Activated gamma-delta T cell (primary cell): ENCODE measurements at regions not wholly inside any gene's neighbourhood (a gene's known extent, or its start where the extent isn't known, plus 50 kb on each side); places are given as distances from the start of the nearest gene placed in this dataset.

Experiments used
- DNase-seq: peaks from one replicate; lab custom pipeline; 2025; lab: John Stamatoyannopoulos, UW

DNA sequence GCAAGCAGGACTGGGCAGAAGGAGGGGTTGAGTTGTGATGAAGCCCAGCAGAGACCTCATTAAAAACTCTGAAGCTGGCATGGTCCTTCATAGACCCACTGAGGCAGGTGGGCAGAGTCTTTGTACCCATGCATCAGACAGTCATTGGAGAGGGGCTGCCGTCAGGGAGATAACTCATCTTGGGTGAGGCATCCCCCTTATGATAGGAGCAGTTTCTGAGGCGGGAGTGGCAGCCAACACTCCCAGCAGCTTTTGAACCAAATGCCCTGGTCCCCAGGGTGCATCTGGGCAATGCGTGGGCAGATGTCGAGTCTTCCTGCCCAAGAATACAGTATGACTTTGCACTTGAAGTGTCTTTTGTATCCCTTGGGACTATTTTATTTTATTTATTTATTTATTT is 68.1 kb downstream of the HTR5A start:
- no peak for DNase-seq

DNA sequence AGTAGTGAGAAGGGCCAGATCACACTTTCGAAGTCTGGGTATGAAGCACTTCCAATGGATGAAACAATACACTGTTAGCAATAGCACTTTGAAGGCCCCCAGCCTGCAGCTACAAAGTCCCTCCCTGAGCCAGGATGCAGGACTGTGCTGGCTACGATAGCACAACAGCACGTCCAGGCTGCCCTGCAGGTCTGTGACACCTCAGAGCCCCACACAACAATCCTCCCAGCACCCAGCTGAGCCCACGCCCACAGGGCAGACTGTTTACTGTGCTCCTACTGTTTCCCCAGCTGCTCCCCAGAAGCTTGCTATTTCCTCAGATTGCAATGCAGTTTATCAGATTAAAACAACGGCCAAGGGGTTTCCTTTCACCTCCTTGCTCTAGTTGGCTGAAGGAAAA is 71.4 kb downstream of the HTR5A start:
- DNase-seq: no peak

DNA sequence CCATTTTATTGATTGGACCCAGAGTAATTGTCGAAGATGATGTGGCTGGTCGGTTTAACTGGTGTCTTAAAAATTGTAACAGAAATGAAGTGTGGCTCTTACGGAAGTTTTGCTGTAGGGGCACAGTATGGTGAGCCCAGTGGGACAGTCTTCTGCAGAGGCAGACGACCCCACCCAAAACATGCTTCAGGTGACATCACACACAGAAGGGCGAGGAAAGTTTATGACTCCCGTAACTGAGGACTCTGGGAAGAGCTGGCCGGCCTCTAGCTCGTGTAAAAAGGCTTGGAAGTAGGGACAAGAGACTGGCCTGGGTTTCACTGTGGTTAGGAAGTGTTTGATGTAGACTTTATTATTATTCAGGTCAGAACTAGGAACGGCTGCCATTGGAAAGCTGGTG is 73.3 kb downstream of the HTR5A start:
- no peak for DNase-seq

DNA sequence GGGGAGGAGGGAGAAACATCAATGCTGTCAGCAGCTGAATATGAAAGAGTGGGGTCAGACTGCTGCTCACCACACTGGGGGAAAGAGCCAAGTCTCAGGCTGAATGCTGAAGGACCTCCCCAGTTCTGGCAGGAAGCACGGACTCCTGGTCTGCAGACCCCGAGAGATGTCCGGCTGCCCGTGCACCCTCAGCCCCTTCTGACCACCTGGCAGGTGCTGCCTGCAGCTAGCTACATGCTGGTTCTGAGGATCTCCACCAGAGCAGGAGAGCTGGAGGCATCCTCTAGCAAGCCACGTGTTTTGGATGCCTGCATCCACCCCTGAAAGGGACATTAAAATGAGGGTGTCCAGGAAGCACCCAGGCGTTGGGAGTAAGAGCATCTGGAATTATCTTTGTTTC is 74.2 kb downstream of the HTR5A start:
- DNase-seq: no peak

DNA sequence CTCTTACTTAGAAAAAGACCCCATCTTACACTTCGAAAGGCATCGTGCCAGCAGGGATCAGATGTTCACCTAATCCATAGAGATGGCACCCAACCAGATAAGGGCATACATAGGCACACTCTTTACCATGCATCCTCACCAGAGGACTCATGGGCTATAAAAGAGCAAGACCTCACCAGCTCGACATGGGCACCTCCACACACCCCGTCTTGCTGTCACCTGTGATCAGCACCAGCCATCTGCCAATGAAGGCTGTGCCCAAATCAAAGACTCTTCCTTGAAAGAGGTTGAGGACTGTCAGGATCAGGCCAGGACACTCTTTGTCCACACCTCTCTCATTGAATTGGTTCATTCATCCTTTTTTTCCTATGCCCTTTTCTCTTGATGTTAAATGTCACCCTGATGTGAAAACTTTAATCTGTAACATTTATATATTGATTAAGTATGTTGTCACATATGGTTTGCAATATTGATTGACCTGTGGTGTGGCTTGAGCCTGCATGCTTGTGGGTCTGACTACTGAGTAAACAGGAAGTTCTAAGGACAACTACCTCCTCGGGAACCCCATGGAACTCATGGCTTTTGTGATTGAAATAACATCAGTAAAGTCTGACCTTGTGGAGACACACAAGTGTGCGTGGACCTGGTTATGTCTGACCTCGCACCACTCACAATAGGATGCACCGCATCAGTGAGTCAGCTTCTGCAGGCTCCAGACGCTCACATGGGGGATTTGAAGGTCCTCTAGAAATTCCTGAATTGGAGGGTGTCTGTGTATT is 75.5 kb downstream of the HTR5A start:
- DNase-seq: no peak

DNA sequence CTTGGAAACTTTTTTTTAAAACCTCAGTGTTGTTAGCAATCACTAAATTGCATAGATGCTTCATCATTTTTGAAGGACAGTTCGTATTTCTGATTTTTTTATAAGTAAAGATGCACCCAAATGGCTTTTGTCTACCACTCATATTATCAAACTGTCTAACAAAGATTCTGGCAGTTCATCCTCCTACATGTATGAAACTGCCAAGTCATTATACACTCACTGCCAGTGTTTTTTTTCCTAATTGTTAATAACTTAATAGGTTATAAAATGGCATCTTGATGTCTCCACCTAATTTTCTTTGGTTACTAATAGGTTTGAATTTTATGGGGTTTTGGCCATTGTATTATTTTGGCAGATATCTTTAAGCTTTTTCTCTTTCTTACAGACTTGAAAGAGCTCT is 77.0 kb downstream of the HTR5A start:
- no peak for DNase-seq

DNA sequence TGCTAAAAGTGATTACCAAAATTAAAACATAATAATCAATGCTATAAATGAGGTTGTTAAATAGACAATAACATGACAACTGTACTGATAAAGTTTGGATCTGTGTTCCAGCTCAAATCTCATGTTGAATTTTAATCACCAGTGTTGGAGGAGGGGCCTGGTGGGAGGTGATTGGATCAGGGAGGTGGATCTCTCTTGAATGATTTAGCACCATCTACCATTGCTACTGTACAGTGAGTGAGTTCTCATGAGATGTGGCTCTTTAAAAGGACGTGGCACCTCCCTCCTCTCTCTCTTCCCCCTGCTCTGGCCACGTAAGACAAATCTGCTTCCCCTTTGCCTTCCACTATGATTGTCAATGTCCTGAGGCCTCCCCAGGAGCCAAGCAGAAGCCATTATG is 77.5 kb downstream of the HTR5A start:
- DNase-seq: no peak

DNA sequence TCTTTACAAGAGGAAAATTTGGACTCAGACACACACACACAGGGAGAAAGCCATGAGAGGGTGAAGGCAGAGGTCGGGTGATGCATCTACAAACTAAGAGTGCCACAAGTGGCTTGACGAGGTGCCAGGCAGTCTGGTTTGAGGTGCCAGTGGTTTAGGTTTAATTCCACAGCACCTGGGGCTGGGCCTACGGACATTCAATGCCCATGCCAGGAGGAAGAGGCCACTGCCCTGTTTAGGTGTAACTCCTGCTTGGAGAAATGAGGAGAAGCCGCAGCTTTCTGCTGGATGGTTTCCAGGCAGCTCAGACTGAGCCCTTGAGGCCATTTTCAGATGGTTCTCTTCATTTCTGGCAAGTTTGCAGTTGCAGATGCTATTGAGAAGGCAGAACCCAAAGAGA is 83.6 kb downstream of the HTR5A start:
- no peak for DNase-seq

DNA sequence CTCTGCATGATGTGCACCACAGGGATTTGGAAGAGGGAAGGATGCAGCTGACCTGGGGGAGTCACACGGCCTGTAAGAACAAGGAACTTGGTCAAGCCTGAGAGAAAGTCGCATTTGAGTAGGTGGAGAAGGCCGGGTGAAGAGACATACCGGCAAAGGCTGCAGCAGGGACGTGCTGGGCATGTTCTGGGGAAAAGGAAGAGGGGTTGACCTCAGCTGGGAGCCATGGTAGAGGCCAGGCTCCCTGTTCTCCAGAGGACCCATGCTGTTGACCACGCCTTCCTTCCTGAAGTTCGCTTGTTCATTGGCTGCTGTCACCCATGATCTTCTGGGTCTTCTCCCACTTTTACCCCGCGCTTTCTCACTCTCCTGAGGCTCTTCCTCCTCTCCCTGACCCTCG is 84.5 kb downstream of the HTR5A start:
- DNase-seq: no peak

DNA sequence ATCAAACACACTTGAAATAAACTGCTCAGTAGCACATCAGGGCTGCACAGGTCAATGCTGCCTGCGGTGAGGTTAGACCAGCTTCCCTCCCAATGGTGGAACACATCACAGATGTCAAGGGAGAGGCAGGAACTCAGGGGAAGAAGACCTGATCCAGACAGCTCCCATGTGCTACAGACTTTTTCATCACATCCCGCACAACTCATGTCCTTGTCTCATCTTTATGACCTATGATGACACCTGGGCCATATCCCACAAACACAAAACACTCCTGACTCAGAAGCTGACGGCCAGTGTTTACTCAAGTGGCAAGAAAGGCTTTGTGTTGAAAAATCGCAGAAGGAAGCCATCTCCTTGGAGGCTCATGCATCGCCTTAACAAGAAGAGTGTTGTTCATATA is 91.6 kb downstream of the HTR5A start:
- no peak for DNase-seq

DNA sequence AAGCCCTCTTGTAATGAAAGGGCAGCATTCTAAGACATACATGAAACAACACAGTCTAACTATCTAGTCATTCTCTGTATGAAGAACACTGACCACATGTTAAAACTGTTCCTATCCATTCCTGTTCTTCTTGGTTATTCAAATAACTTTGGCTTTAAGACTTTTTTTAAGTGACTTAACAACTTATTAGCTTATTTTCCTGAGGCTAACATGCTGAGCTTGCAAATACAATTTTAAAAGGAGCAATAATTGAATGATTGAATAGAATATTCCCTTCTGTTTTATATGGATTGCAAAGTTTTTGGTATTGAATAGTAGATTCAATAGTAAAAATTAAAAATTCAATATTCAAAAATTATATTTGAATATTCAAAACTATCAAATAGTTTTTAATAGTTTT is 92.3 kb downstream of the HTR5A start:
- no peak for DNase-seq

DNA sequence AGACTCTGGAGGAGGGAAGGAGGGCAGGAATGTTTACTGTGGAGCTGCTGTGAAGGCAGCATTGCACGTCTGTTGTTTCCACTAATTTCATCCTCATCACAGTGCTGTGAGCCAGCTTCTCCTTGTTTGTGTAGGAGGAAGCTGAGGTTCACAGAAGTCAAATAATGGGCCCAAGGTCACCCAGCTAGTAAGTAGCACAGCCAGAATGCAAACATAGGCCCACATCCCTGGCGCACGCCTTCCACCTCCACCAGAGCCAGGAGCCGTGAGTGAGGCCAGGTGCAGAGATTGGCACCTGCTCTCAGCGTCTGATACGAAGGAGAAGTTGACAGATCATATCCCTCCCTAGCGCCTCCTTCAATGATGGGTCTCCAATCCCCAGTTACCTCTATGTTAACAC is 93.6 kb downstream of the HTR5A start:
- DNase-seq: no peak

DNA sequence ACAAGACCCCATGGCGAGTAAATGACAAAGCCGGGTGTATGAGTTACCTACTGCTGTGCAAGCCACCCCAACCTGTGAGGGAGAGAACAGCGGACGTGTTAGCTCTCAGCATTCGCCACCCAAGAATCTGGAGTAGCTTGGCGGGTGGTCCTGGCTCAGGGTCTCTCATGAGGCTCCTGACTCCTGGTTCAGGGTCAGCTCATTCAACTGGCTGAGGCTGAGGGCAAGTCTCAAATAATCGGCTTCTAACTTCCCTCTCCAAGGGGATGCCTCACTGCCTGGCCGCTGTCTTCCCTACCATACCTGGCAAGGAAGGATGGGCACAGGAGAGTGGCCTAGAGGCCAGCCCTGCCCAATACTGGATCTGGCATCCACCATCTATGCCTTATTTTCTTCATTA is 94.2 kb downstream of the HTR5A start:
- no peak for DNase-seq

DNA sequence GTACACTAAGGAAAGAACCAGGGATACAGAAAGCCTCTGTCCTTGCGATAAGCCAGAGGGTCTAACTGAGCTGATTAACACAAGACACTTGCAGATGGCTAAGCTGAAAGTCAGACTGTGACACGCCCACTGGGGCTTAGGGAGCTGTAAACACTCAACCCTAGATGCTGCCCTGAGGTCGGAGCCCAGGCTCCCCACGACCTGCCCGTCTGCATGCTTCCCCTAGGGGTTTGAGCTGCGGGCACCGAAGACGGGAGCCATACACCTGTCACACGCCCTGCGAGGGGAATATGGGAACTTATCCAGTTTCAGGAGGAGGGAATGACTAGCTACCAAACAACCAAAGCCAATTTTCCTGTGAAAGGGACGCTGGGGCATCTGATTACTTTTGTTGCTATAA is 96.0 kb downstream of the HTR5A start:
- no peak for DNase-seq

DNA sequence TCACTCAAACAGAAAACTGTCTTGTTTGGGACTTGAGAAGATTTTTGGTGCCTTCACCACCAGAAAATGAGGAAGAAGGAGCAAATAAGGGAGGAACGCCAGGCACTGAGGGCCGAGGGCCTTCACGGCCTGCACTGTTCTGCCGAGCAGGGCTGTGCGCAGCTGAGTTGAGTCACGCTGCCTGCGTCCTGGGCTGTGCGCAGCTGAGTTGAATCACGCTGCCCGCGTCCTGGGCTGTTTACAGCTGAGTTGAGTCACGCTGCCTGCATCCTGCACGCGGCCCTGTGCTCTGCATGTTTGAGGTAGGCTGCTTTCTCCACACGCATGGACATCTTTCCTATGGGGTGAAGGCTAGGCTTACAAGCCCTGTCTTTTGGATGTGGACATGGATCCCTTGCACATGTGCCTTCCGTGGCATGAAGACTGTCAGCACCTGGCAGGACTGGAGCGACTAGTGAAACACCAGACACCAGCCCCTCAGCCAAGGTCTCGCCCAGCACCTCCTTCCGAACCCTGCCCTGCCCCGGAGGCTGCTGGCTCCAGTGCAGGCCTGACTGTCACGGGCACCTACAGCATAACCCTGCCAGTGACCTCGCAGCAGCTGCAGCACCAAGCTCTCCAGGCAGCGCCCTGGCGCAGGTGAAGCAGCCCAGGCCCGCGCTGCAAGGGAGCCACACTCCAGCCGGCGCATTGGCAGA is 96.7 kb downstream of the HTR5A start:
- DNase-seq: no peak

DNA sequence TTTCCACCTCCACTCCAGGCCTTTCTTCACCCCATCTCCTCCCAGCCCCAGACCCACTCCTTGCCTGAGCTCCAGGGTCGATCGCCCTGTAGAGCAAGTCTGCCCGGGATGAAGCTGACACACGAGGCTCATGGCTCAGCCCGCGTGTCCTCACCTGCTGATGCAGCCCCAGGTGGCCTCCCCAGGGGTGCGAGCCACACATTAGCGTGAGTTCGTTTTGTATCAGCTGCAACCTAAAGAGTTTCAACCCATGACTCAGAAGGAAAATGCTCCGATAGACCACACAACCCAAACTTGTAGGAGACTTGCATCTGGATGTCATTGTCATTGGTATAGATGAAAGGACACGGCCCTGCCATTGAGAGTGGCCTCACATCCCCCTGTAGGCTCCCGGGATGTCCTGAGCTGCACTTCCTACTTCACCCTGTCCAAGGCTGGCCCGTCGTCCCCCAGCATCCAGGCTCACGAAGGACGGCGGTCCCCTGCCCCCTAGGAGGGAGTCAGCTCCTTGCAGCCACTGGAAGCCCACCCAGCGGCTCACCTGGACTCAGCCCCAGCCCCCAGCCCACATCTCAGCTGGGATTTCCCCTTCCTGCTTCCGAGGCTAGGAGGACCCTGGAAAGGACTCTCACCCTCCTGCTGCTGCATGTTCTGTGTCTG is 97.7 kb downstream of the HTR5A start:
- no peak for DNase-seq

DNA sequence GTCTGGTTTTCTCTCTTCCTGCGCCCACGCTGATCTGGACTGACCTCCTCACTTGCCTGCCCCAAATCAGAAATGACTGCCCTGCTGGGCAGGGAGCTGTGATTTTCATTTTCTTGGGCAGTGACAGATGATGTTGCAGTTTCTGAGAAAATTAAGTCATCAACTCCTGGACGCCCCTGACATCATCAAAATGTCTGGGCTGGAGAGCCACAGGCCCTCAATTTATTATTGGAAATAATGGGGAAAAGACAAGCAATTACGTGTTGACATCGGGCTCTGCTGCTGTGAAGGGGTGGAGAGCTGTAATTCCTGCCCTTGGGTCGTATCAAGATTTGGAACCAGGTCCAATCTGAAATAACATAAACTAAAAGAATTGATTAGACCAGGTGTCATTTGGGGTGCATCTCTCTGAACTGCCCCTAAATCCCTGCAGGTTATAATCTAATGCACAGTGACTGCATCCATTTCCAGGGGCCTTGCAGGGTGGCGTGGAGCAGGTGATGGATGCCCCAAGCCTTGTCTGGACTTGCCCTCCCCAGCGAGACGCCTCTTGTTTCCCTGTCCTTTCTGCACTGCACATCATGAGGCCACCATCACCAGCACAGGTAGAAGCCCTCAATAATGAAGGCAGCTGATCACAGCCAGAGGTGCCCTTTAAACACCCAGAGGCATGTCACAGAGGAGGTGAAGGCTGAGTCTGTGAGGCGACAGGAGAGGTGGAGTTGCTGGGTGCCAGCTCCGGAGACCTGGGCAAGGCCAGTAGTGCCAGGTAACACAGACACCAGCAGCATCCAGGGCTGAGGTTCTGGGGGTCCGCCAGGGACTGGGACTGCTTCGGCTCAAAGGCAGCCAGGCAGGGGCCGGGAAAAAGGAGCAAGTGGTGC is 98.7 kb downstream of the HTR5A start:
- no peak for DNase-seq

DNA sequence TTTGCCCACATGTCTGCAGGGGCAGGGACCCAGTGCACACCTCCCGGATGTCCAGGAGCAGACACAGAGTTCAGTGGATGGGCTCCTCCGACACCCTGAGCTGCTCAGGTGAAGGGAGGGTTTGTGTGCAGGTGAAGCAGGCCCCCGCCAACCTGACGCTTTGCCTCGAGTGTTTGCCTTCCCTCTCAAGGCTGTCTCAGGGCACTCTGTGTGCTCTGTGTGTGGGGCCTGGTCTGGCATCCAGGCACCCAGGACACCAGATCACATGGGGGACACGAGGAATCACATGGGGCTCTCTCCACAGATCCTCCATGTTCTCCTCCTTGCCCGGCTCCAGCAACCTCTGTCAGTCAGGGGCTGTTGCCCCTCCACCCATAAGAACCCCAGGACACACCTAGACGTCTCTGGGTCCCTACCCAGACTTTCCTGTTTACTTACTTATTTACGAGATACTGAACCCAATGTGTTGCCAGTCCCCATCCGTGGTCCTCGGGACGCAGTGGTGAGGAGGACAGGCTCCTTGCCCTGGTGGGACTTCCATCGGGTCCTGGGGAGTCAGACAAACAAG is 99.5 kb downstream of the HTR5A start:
- no peak for DNase-seq

DNA sequence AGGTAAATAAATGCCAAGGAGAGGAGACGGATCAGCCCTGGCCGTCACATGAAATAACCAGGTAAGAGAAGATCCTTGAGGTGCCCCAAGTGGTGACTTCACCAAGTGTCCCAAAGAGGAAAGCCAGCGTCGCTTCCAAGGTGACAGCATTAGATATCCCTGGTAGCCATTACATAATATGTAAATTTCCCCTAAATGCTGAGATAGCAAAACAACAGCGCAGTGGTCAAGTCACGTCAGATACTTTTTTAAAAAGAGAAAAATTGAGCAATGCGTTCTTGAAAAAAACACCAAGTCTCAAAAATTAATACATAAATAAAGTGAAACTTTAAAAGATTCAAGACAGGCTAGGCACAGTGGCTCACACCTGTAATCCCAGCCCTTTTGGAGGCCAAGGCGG is 100.2 kb downstream of the HTR5A start:
- no peak for DNase-seq

DNA sequence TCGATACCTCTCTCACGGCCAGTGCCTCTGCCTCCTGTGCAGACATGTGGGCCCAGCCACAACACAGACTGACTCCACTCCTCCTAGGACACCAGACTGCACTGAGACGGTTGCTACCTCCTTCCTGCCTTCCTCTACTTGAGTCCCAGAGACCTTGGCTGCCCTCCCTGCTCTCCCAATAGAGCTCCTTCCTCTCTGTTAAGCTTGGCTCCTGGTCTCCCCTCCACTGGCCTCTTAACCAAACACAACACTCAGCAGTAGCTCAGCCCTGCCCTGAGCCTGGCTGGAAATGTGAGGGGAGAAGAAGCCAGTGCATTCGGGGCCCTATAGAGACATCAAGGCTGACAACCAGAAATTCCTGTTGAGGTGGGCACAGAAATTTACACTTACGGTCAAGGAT is 102.0 kb downstream of the HTR5A start:
- no peak for DNase-seq

DNA sequence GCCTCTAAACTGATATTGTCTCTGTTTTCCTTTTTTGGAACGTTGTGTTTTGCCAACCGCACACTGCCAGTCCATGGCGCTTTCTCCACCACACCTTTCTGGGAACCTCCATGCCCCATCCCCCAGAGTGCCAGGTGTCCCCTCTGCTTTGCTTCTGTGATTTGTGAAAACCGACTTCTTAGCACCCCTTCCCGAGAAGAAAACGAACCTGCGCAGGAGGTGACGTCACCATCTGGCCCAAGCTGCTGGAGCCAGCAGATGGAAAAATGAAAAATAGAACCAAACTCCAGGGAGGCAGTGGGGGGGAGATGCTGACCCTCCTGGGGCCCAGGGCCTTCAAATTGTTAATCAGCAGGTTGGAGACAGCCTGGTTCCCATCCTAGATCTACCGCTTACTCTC is 103.8 kb downstream of the HTR5A start:
- no peak for DNase-seq

DNA sequence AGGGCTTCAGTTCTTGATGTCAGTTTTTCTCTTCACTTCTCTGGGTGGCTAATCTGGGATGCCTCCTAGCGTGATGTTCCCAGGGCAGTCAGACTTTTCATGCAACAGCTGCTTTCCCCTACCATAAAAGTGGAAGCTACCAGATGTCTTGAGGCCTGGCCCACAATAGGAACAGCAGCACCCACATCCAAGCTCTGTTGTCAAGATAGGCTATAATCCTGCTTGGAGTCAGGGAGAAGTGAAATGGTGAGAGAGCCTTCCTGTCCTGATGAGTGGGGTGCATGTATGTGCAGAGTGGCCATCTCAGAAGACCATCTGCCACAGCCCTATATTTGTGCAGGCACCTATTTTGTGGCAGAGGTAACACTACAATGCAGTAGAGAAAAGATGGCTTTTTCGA is 108.0 kb downstream of the HTR5A start:
- DNase-seq: no peak
